ENCODE measurements at regions not wholly inside any gene's neighbourhood (a gene's known extent, or its start where the extent isn't known, plus 50 kb on each side); places are given as distances from the start of the nearest gene placed in this dataset.

GRCh38 chr5:152456815-152457443 is 51.9 kb upstream of the NMUR2 start:
- TF ChIP-seq CTCF (IDR thresholded peaks at IDR 0.05) (no peak), POLR2A (IDR thresholded peaks at IDR 0.05) (no peak)
